Vagina (tissue), 2 donors: ENCODE measurements at regions not wholly inside any gene's neighbourhood (a gene's known extent, or its start where the extent isn't known, plus 50 kb on each side); places are given as distances from the start of the nearest gene placed in this dataset.

Experiments used
- DNase-seq, 2 donors: peaks; one replicate each; pipeline ENCODE4 v3.0.0-alpha.2; 2017; ENCODE audit errors: extremely low spot score in 2 of 2
- H3K27ac ChIP-seq: fragments of 200-600 bp; sonication (generic); one replicate; pipeline ENCODE4 v1.5.1; 2019
- H3K27me3 ChIP-seq: fragments of 200-600 bp; sonication (generic); one replicate; pipeline ENCODE4 v1.5.1; 2019
- H3K36me3 ChIP-seq, 2 donors: fragments of 200-600 bp; sonication (generic); one replicate each; pipeline ENCODE4 v1.5.1; 2017 to 2019
- H3K4me1 ChIP-seq: fragments of 200-600 bp; sonication (generic); one replicate; pipeline ENCODE4 v1.5.1; 2019
- H3K4me3 ChIP-seq, 2 donors: fragments of 200-600 bp; sonication (generic); 1 replicate in 1 of 2; 2 replicates in 1 of 2; pipeline ENCODE4 v1.5.1; 2016 to 2019
- H3K9me3 ChIP-seq: fragments of 200-600 bp; sonication (generic); one replicate; pipeline ENCODE4 v1.5.1; 2019
- CTCF ChIP-seq, 3 experiments: fragments of 450-650 bp in 2 of 3; fragments of 200-600 bp in 1 of 3; sonication (generic) in 1 of 3; IDR thresholded peaks; one replicate each; pipeline ENCODE4 v1.5.1; 2017 to 2019; ENCODE audit warnings: antibody characterized with exemption in 3 of 3, mild to moderate bottlenecking in 2 of 3, moderate library complexity in 2 of 3
- POLR2A ChIP-seq, 2 donors: fragments of 450-650 bp; IDR thresholded peaks; one replicate each; pipeline ENCODE4 v1.6.1; 2017; ENCODE audit warnings: antibody characterized with exemption in 2 of 2, mild to moderate bottlenecking in 2 of 2, moderate library complexity in 2 of 2
- POLR2AphosphoS5 ChIP-seq, 2 donors: sonication (generic); formaldehyde crosslinking; IDR thresholded peaks; one replicate each; pipeline ENCODE4 v1.9.0; 2017; ENCODE audit warnings: antibody characterized with exemption in 2 of 2, mild to moderate bottlenecking in 2 of 2, low read depth in 1 of 2; ENCODE audit not compliant: insufficient read depth in 1 of 2
- intact Hi-C: fragments of 100-400 bp; cut with DNase I; formaldehyde crosslinking; loops from one replicate; pipeline ENCODE4 v1.15.1; 2023

- intact Hi-C loops, result no loop called here
- Histone ChIP-seq H3K4me1 (peaks cover 12% of the 10 kb centered on the region), H3K9me3 (no peaks in the 10 kb centered on the region), H3K36me3 (no peaks in the 10 kb centered on the region), H3K27me3 (no peaks in the 10 kb centered on the region), H3K27ac (no peak overlapping the region), H3K4me3 (no peak overlapping the region)
- peak in 1 of 2 donors; percentile 84 for DNase-seq
- no peak for TF ChIP-seq POLR2A (IDR thresholded peaks at IDR 0.05)
- TF ChIP-seq POLR2AphosphoS5 (IDR thresholded peaks at IDR 0.05; ENCODE audit: insufficient read depth in 1 of 2, low read depth in 1 of 2), result no peak
- TF ChIP-seq CTCF (IDR thresholded peaks at IDR 0.05), result no peak
These were observed 94.3 kb downstream of the PSMG1 start for GRCh38 chr21:39088831-39089380.

- intact Hi-C loops, result no loop called here
- H3K4me1 ChIP-seq, result peaks cover 18% of the 10 kb centered on the region
- no peak for DNase-seq
- no peak overlapping the region for H3K4me3 ChIP-seq
- H3K9me3 ChIP-seq, result no peaks in the 10 kb centered on the region
- no peaks in the 10 kb centered on the region for H3K27me3 ChIP-seq
- TF ChIP-seq CTCF (IDR thresholded peaks at IDR 0.05) (no peak), POLR2A (IDR thresholded peaks at IDR 0.05) (no peak), POLR2AphosphoS5 (IDR thresholded peaks at IDR 0.05; ENCODE audit: insufficient read depth in 1 of 2, low read depth in 1 of 2) (no peak)
- no peak overlapping the region for H3K27ac ChIP-seq
- no peaks in the 10 kb centered on the region for H3K36me3 ChIP-seq
These were observed 95.2 kb downstream of the PSMG1 start for GRCh38 chr21:39088031-39088370.

DNA sequence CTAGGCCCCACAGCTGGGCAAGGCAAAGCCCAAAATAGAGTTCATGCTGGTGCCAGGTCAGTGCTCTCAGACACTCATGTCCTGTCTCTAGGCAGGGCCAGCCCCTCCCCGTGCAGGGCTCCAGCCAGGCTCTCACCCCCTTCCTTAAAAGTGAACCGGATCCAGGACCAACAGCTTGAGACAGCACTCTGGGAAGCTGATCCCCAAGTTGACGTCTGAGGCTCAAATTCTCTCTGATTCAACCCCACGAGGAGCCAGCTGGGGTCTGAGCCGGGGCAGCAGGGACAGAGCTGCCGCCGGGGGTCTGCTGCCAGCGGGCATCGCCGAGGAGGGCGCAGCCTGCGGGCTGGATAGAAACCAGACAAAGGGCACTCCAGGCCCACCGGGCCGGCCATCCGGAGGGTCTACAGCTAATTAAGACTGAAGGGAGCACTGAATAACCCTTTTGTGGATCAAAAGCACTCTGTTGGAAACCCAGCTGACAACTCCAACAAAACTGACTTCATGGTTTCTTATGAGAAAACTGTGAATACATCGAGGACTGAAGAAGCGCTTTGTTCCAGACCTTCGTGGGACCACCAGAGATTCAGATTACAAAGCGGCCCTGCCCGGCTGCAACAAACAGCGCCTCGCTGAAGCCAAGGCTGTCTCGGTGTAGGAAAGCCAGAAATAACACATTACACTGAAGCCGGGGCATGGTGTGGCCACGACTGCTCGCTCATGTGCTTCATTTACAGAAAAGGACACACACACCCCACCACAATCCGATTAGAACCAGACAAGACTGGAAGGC lies 95.8 kb downstream of the PSMG1 start:
- H3K27me3 ChIP-seq, result no peaks in the 10 kb centered on the region
- H3K4me3 ChIP-seq, result no peak overlapping the region
- H3K36me3 ChIP-seq, result no peaks in the 10 kb centered on the region
- H3K4me1 ChIP-seq, result peaks cover 24% of the 10 kb centered on the region
- intact Hi-C loops, result no loop called here
- no peaks in the 10 kb centered on the region for H3K9me3 ChIP-seq
- TF ChIP-seq CTCF (IDR thresholded peaks at IDR 0.05), result no peak
- TF ChIP-seq POLR2A (IDR thresholded peaks at IDR 0.05), result no peak
- TF ChIP-seq POLR2AphosphoS5 (IDR thresholded peaks at IDR 0.05; ENCODE audit: insufficient read depth in 1 of 2, low read depth in 1 of 2), result no peak
- no peak for DNase-seq
- H3K27ac ChIP-seq, result no peak overlapping the region

GRCh38 chr21:39086547-39086946 lies 96.7 kb downstream of the PSMG1 start:
- Histone ChIP-seq H3K4me1 (peaks cover 31% of the 10 kb centered on the region), H3K4me3 (no peak overlapping the region), H3K36me3 (no peaks in the 10 kb centered on the region), H3K27ac (no peak overlapping the region), H3K27me3 (no peaks in the 10 kb centered on the region), H3K9me3 (no peaks in the 10 kb centered on the region)
- TF ChIP-seq POLR2AphosphoS5 (IDR thresholded peaks at IDR 0.05; ENCODE audit: insufficient read depth in 1 of 2, low read depth in 1 of 2), result no peak
- TF ChIP-seq POLR2A (IDR thresholded peaks at IDR 0.05), result no peak
- no peak for TF ChIP-seq CTCF (IDR thresholded peaks at IDR 0.05)
- intact Hi-C loops, result no loop called here
- no peak for DNase-seq

DNA sequence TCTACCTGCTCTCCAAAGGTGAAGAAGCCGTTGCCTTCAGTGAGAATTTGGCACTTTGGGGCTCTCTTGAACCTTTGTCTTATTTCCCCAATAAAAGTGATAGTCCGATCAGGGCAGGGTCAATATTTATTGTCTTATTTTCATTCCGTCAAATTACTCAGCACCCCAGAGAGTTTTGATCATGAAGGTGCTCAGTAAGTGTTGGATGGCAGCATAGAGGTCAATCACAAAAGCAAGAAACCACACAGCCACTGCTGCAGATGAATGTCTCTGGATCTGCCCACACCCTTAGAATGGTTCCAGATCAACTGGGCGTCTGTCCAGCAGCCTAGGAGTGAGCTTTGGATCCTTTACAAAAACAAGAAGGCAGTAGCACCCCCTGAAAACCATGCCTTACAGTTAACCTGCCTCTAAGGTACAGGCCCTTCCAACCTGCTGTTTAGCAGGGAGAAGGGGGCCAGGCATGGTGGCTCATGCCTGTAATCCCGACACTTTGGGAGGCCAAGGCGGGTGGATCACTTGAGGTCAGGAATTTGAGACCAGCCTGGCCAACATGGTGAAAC lies 97.3 kb downstream of the PSMG1 start:
- Histone ChIP-seq H3K36me3 (no peaks in the 10 kb centered on the region), H3K27me3 (no peaks in the 10 kb centered on the region), H3K27ac (no peak overlapping the region), H3K4me1 (peaks cover 31% of the 10 kb centered on the region), H3K9me3 (no peaks in the 10 kb centered on the region), H3K4me3 (no peak overlapping the region)
- no peak for TF ChIP-seq CTCF (IDR thresholded peaks at IDR 0.05)
- no peak for TF ChIP-seq POLR2A (IDR thresholded peaks at IDR 0.05)
- no peak for TF ChIP-seq POLR2AphosphoS5 (IDR thresholded peaks at IDR 0.05; ENCODE audit: insufficient read depth in 1 of 2, low read depth in 1 of 2)
- intact Hi-C loops, result no loop called here
- no peak for DNase-seq
